ENCODE measurements at regions not wholly inside any gene's neighbourhood (a gene's known extent, or its start where the extent isn't known, plus 50 kb on each side); places are given as distances from the start of the nearest gene placed in this dataset.
"Not testable (repeated sequence)": the region's sequence is repeated elsewhere in the genome, so short reads cannot be mapped to it uniquely, and the experiment has no call there.

- no peak for DNase-seq
Observed at GRCh38 chr2:40584432-40584831, 132.5 kb upstream of the SLC8A1 start.

- DNase-seq = no peak
Observed at GRCh38 chr2:40591774-40592173, 139.9 kb upstream of the SLC8A1 start.

GRCh38 chr2:40592218-40592617, 140.3 kb upstream of the SLC8A1 start:
- DNase-seq = no peak

- DNase-seq = no peak
Observed at GRCh38 chr2:40606862-40607261, 155.0 kb upstream of the SLC8A1 start.

GRCh38 chr2:40611196-40611595, 159.3 kb upstream of the SLC8A1 start:
- no peak for DNase-seq

- no peak for DNase-seq
Observed at GRCh38 chr2:40625849-40626248, 174.0 kb upstream of the SLC8A1 start.

- no peak for DNase-seq
Observed at GRCh38 chr2:40628556-40628955, 176.7 kb upstream of the SLC8A1 start.

GRCh38 chr2:40629768-40630434, 178.0 kb upstream of the SLC8A1 start:
- DNase-seq = no peak

GRCh38 chr2:40639320-40639719, 187.4 kb upstream of the SLC8A1 start:
- no peak for DNase-seq

- DNase-seq = no peak
Observed at GRCh38 chr2:40642237-40642636, 190.3 kb upstream of the SLC8A1 start.

GRCh38 chr2:40642726-40643125, 190.8 kb upstream of the SLC8A1 start:
- DNase-seq = no peak

GRCh38 chr2:40646642-40647041, 194.8 kb upstream of the SLC8A1 start:
- no peak for DNase-seq

- DNase-seq = no peak
Observed at GRCh38 chr2:40652155-40652554, 200.3 kb upstream of the SLC8A1 start.

GRCh38 chr2:40653829-40654228, 201.9 kb upstream of the SLC8A1 start:
- no peak for DNase-seq

- no peak for DNase-seq
Observed at GRCh38 chr2:40654346-40654745, 202.5 kb upstream of the SLC8A1 start.

- no peak for DNase-seq
Observed at GRCh38 chr2:40658941-40659340, 207.1 kb upstream of the SLC8A1 start.

- DNase-seq = no peak
Observed at GRCh38 chr2:40665493-40666232, 213.8 kb upstream of the SLC8A1 start.

GRCh38 chr2:40666398-40666797, 214.5 kb upstream of the SLC8A1 start:
- DNase-seq = no peak

GRCh38 chr2:40668425-40668824, 216.5 kb upstream of the SLC8A1 start:
- no peak for DNase-seq

- not testable (repeated sequence) for DNase-seq
Observed at GRCh38 chr2:40676134-40676790, 224.4 kb upstream of the SLC8A1 start.

- DNase-seq = no peak
Observed at GRCh38 chr2:40680547-40680946, 228.7 kb upstream of the SLC8A1 start.

GRCh38 chr2:40690036-40690435, 238.1 kb upstream of the SLC8A1 start:
- no peak for DNase-seq

- DNase-seq = no peak
Observed at GRCh38 chr2:40690525-40690924, 238.6 kb upstream of the SLC8A1 start.

Data from CD4-positive, alpha-beta T cell treated with Interleukin-17A for 4 hours (primary cell).